ENCODE measurements at regions not wholly inside any gene's neighbourhood (a gene's known extent, or its start where the extent isn't known, plus 50 kb on each side); places are given as distances from the start of the nearest gene placed in this dataset.
"Not testable (repeated sequence)": the region's sequence is repeated elsewhere in the genome, so short reads cannot be mapped to it uniquely, and the experiment has no call there.

DNA sequence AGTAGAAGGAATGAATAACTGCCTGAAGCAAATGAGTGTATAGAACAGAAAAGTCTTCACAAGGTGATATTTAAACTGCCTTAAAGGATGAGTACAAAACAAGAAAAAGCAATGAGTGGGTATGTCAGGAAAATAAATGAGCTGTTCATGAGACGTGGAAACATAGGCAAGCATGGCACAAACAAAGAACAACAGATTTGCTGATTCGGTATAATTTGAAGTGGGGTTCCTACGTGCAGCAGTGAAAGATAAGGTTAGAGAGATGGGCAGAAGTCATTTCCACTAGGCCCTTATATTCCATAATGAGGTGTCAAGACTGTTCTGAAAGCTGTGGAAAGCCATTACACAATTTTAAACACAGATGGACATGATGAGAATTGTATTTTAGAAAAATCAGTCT is 506.6 kb downstream of the KLHL13 start:
- Mint-ChIP-seq H3K27me3 (no peaks in the 10 kb centered on the region), H3K27ac (no peak overlapping the region), H3K36me3 (ENCODE audit: low read depth) (no peaks in the 10 kb centered on the region), H3K9me3 (peaks cover 3% of the 10 kb centered on the region), H3K4me1 (ENCODE audit: low read depth) (no peaks in the 10 kb centered on the region), H3K4me3 (no peak overlapping the region)
- CTCF ChIA-PET = no interaction called here
- intact Hi-C loops (cut with micrococcal nuclease) = no loop called here
- DNase-seq (no peak), ATAC-seq (no peak)
- POLR2A ChIA-PET = no interaction called here
- TF ChIP-seq, protein P1, sequence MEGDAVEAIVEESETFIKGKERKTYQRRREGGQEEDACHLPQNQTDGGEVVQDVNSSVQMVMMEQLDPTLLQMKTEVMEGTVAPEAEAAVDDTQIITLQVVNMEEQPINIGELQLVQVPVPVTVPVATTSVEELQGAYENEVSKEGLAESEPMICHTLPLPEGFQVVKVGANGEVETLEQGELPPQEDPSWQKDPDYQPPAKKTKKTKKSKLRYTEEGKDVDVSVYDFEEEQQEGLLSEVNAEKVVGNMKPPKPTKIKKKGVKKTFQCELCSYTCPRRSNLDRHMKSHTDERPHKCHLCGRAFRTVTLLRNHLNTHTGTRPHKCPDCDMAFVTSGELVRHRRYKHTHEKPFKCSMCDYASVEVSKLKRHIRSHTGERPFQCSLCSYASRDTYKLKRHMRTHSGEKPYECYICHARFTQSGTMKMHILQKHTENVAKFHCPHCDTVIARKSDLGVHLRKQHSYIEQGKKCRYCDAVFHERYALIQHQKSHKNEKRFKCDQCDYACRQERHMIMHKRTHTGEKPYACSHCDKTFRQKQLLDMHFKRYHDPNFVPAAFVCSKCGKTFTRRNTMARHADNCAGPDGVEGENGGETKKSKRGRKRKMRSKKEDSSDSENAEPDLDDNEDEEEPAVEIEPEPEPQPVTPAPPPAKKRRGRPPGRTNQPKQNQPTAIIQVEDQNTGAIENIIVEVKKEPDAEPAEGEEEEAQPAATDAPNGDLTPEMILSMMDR (IDR thresholded peaks at IDR 0.05) = no peak

DNA sequence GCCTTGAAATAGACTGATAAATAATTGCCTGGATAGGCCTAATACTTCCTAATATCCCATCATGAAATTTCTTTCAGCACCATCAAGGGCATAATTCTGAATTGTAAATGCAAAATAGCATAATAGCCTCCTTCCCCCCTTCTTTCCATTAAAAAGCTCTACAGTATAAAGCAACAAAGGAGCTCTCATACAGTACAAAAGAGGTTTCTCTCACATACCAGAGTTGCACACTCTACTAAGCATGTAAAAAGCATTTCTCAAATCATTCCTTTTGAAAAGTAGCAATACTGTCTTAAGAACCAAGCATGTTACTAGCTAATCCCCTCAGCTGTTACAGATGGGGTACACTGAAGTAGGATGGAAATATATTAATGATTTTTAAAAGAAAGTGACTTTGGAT is 509.0 kb downstream of the KLHL13 start:
- Mint-ChIP-seq H3K27me3 (no peaks in the 10 kb centered on the region), H3K36me3 (ENCODE audit: low read depth) (no peaks in the 10 kb centered on the region), H3K4me3 (no peak overlapping the region), H3K4me1 (ENCODE audit: low read depth) (no peaks in the 10 kb centered on the region), H3K27ac (no peak overlapping the region), H3K9me3 (peaks cover 6% of the 10 kb centered on the region)
- POLR2A ChIA-PET = no interaction called here
- intact Hi-C loops (cut with micrococcal nuclease) = no loop called here
- no peak for ATAC-seq
- TF ChIP-seq, protein P1 (IDR thresholded peaks at IDR 0.05) = no peak
- CTCF ChIA-PET = no interaction called here
- DNase-seq = no peak

DNA sequence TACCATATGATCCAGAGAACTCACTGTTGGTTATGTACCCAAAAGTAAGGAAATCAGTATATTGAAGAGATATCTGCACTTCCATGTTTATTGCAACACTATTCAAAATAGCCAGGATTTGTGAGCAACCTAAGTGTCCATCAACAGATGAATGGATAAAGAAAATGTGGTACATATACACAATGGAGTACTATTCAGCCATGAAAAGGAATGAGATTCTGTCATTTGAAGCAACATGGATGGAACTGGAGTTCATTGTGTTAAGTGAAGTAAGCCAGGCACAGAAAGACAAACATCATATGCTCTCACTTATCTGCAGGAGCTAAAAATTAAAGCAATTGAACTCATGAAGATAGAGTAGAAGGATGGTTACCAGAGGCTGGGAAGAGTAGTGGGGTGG is 510.5 kb downstream of the KLHL13 start:
- H3K4me3 Mint-ChIP-seq; intact Hi-C loops (cut with micrococcal nuclease); H3K9me3 Mint-ChIP-seq; CTCF ChIA-PET; H3K27ac Mint-ChIP-seq; POLR2A ChIA-PET; H3K36me3 Mint-ChIP-seq (ENCODE audit: low read depth); ATAC-seq; DNase-seq; H3K4me1 Mint-ChIP-seq (ENCODE audit: low read depth); H3K27me3 Mint-ChIP-seq: not testable (repeated sequence)

- H3K27ac Mint-ChIP-seq = no peak overlapping the region
- no peaks in the 10 kb centered on the region for H3K27me3 Mint-ChIP-seq
- ChIA-PET POLR2A (no interaction called here), CTCF (no interaction called here)
- H3K36me3 Mint-ChIP-seq (ENCODE audit: low read depth) = no peaks in the 10 kb centered on the region
- no peak overlapping the region for H3K4me3 Mint-ChIP-seq
- no peaks in the 10 kb centered on the region for H3K9me3 Mint-ChIP-seq
- TF ChIP-seq, protein P1 (IDR thresholded peaks at IDR 0.05) = no peak
- no peak for ATAC-seq
- intact Hi-C loops (cut with micrococcal nuclease) = no loop called here
- no peak for DNase-seq
- H3K4me1 Mint-ChIP-seq (ENCODE audit: low read depth) = no peaks in the 10 kb centered on the region
Observed at GRCh38 chrX:117570160-117570559, 546.5 kb downstream of the KLHL13 start.

- Mint-ChIP-seq H3K36me3 (ENCODE audit: low read depth) (no peaks in the 10 kb centered on the region), H3K4me3 (no peak overlapping the region), H3K27me3 (no peaks in the 10 kb centered on the region), H3K4me1 (ENCODE audit: low read depth) (no peaks in the 10 kb centered on the region), H3K27ac (no peak overlapping the region), H3K9me3 (peaks cover 3% of the 10 kb centered on the region)
- CTCF ChIA-PET = no interaction called here
- DNase-seq (no peak), ATAC-seq (no peak)
- TF ChIP-seq, protein P1 (IDR thresholded peaks at IDR 0.05) = no peak
- intact Hi-C loops (cut with micrococcal nuclease) = no loop called here
- POLR2A ChIA-PET = no interaction called here
Observed at GRCh38 chrX:117568238-117568637, 548.4 kb downstream of the KLHL13 start.

- H3K4me1 Mint-ChIP-seq (ENCODE audit: low read depth) = no peaks in the 10 kb centered on the region
- H3K4me3 Mint-ChIP-seq = no peak overlapping the region
- POLR2A ChIA-PET = no interaction called here
- intact Hi-C loops (cut with micrococcal nuclease) = no loop called here
- CTCF ChIA-PET = no interaction called here
- TF ChIP-seq, protein P1 (IDR thresholded peaks at IDR 0.05) = no peak
- H3K36me3 Mint-ChIP-seq (ENCODE audit: low read depth) = no peaks in the 10 kb centered on the region
- H3K27ac Mint-ChIP-seq = no peak overlapping the region
- no peak for DNase-seq
- no peak for ATAC-seq
- H3K27me3 Mint-ChIP-seq = peaks cover 2% of the 10 kb centered on the region
- peaks cover 2% of the 10 kb centered on the region for H3K9me3 Mint-ChIP-seq
Observed at GRCh38 chrX:117543885-117544284, 572.7 kb downstream of the KLHL13 start.

All from activated CD8-positive, alpha-beta T cell treated with anti-CD3 and anti-CD28 coated beads for 36 hours (primary cell).